ENCODE measurements at regions not wholly inside any gene's neighbourhood (a gene's known extent, or its start where the extent isn't known, plus 50 kb on each side); places are given as distances from the start of the nearest gene placed in this dataset.

GRCh38 chr5:56288873-56289601 is 55.9 kb upstream of the ANKRD55 start:
- DNase-seq = no peak

- DNase-seq = no peak
Observed at GRCh38 chr5:56286015-56286884, 53.1 kb upstream of the ANKRD55 start.

GRCh38 chr5:56282951-56283350 is 49.8 kb upstream of the ANKRD55 start:
- no peak for DNase-seq

Measured in inflammatory macrophage (primary cell).